SK-MEL-5 (cell line): ENCODE measurements at regions not wholly inside any gene's neighbourhood (a gene's known extent, or its start where the extent isn't known, plus 50 kb on each side); places are given as distances from the start of the nearest gene placed in this dataset.
"Not testable (repeated sequence)": the region's sequence is repeated elsewhere in the genome, so short reads cannot be mapped to it uniquely, and the experiment has no call there.

Experiments used
- DNase-seq: peaks from one replicate; pipeline ENCODE4 v3.0.0-alpha.2; 2016; ENCODE audit warnings: low read depth, low spot score
- in situ Hi-C: cut with HindIII; loops from 2 replicates; pipeline ENCODE4 v1.10.0; 2016; ENCODE audit warnings: low sequenced_read_pairs, high pct_unique_total_duplicates, low pct_unique_long_range_greater_than_20kb

DNA sequence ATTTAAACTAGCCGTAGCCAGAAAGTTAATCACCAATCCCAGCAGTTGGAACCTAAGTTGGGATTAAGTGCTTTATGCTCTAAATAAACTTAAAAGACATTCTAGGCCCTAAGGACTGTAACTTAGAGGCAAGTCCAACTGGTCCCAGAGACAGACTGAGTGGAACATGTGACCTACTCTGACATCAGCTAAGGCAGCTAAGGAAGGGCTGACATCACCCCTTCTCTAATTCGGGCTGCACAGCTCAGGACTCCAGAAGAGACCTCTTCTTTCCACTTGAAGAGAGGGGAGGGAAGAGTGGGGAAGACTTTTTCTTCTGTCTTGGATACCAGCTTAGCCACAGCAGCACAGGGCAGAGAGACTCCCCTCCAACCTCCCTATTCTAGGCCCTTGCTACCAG is 565.2 kb downstream of the CDH8 start:
- in situ Hi-C loops, result no loop called here
- no peak for DNase-seq

DNA sequence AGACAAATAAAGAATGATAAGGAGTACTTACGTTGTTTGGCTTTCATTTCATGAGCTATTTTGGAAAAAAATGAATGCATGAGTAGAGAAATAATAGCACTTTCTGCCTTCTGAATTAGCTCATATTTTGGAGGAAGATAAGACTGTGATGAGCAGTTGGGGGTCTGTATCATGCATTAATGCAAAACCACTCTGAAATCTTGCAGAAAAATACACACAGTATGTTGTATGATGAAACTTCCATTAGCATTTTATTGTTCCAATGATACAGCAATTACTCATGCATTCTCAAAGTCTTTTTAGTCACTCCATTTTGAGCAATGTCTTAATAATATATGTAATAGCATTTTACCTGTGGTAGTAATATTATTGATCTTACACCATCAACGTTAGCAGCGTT is 571.0 kb downstream of the CDH8 start:
- no peak for DNase-seq
- in situ Hi-C loops, result no loop called here

DNA sequence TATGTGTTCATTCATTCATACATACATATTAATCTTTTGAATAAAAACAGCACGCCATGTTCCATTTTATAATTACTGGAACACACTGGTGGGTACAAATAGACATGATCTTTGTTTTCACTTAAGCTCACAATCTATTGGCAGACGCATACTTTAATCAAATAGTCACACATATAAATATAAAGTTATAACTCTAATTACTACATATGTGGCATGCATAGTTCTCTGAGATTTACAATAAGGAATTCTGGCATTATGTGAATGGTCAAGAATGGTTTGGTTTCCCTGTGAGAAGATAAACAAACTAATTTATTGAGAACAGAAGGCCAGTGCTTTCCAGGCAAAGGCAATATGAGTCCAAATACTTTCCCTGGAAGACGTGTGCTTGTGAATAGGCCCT is 576.2 kb downstream of the CDH8 start:
- in situ Hi-C loops, result no loop called here
- no peak for DNase-seq

DNA sequence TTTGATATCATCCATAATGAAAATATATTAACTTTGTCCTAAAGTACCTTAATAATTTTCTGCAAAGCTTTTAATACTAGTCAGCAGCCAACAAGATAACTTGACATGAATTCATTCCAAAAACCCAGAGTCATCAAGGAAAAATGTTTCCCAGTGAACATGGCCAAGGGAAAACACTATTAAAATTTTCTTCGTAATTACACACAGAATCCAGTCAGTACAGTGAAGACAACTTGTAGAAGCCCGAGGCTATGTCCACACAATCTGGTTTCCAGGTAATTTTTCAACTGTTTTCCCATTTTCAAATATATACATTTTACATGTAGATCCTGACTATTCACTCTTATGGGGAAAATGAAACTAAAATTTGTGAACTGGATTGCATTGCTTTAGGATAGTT is 600.9 kb downstream of the CDH8 start:
- DNase-seq, result no peak

DNA sequence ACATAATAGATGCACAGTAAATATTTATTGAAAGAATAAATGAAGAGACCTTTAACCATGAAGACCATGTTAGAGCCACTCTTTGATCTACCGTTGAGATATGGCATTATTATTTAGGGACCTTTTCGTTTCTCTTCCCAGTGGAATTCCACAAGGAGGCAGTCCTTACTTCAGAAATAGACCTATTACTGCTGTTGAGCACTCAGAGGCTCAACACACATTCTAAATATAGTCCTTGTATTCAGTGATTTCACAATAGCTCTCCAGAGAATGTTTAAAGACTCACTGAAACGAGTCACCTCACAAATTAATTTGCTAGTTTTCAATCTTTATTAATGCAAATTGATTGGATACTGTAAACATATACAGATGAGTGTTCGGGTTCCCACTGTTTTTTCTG is 603.8 kb downstream of the CDH8 start:
- no peak for DNase-seq

More for the DNA sequence above, 600.9 kb downstream of the CDH8 start:
- in situ Hi-C loops, result no loop called here

DNA sequence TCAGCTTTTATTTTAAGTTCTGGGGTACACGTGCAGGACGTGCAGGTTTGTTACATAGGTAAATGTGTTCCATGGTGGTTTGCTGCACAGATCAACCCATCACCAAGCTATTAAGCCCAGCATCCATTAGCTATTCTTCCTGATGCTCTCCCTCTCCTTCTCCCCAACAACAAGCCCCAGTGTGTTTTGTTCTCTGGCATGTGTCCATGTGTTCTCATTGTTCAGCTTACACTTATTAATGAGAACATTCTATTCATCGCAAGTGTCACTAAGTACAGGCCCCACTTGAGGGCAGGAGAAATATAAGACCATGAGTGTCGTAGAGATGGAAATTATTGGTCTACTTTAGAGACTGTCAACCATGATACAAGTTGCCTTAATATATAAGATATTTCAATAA is 615.1 kb downstream of the CDH8 start:
- in situ Hi-C loops, result no loop called here
- no peak for DNase-seq

More for the DNA sequence above, 603.8 kb downstream of the CDH8 start:
- in situ Hi-C loops, result no loop called here

DNA sequence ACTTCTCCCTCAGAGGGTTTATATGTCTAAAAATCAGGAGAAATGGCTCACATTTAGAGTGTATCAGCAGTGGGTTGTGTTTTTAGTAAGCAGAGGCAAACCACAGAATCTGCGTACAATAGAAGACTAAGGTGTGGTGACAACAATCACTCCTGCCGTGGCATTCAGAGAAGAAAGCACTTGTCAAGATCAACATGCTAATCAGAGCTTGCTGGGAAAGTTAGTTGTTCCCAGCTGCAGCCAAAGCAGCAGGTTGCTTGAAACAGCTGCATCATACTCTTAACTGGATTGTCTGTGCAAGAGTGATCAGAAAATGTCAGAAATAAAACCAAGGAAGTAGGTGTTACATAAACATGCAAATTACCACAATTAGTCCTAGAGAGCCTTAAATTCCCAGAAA is 616.4 kb downstream of the CDH8 start:
- in situ Hi-C loops, result no loop called here
- no peak for DNase-seq

DNA sequence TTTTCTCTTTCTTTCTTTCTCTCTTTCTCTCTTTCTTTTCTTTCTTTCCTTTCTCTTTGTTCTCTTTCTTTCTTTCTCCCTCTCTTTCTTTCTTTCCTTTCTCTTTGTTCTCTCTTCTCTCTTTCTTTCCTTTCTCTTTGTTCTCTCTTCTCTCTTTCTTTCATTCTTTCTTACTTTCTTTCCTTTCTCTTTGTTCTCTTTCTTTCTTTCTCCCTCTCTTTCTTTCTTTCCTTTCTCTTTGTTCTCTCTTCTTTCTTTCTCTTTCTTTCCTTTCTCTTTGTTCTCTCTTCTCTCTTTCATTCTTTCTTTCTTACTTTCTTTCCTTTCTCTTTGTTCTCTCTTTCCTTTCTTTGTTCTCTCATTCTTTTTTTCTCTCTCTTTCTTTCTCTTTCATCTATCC is 617.4 kb downstream of the CDH8 start:
- in situ Hi-C loops, DNase-seq: not testable (repeated sequence)

DNA sequence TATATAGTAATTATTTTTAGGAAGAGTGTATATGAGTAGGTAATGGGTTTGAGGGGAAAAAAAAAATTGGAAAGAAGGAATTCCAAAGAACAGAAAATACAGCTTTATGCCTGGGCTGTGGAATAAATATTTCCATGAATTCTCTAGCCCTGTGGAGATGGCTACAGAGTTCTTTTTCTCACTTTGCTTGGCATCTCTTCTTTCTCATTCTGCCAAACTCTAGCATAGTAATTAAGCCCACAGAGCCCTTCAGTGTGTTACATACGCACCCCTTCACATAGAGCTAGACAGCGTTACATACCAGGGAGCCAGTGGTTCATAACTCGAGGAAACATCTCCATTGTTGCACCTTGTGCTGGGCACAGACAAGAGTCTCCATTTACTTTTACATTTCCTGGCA is 621.1 kb downstream of the CDH8 start:
- no peak for DNase-seq
- in situ Hi-C loops, result no loop called here

DNA sequence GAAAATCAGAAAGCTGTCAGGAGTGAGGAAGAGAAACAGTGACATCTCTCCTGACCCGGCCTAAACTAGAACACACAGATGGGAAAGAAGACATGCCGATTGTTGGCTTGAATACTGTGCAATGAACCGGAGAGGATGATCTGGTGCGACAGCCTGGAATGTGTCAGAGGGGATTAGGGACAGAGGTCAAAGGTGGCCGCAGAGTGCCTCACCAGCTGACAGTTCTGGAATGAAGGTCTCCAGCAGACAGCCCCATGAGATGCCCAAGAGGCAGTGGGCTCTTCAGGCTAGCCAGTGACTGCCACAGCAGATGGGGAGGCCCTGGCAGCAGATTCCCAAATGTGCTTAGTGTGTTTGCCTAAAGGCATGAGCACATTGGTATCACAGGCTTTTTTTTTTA is 623.2 kb downstream of the CDH8 start:
- no peak for DNase-seq
- in situ Hi-C loops, result no loop called here

DNA sequence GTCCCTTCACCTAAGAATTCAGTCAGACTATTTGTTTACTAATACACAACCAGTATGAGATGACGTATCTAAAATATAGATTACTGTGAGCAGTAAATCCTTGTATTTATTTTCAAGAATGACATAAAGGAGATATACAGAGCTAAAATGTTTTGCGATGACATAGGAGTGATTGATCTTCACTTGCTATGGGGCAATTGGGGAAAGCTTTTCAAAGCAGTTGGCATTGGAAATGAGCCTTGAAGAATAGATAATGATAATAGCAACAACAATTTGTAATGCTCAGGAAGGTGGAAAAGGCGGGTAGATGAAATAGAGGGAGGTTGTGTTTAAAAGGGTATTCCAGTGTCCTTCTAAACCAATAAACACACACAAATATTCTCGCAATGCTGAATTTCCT is 623.7 kb downstream of the CDH8 start:
- no peak for DNase-seq
- in situ Hi-C loops, result no loop called here

DNA sequence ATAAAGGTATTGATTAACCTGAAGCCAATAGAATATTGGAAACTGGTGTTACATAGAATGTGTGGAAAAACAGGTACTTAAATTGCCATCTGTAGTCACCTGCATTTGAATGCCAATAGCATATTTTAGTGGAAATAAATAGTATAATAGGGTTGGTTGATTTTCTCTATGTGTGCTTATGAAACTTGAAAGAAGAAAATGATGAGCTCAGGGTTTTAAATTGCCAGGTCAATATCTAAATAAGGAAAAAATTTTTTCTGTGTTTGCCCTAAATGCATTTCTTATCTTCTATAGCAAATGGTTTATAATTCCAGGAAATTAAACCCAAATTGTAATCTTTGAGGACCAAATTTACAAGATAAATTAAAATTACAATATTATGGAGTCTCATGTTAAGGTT is 626.6 kb downstream of the CDH8 start:
- in situ Hi-C loops, result no loop called here
- DNase-seq, result no peak

DNA sequence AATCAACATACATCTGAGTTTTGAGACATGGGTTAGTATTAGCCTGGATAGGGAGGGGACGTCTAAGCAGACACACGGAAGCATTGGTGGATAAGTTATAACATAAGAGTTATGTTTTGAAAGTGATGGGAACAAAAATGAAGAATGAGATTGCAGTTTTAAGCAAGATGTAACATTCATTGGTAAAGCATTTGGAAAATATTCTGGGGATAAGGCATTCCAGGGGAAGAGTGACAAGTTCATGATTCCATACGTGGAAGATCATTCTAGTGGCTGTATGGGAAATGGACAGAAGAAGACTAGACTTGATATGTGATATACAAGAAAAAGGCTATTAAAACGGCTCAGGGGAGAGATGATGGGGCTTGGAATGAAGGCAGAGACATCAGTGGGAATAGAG is 632.9 kb downstream of the CDH8 start:
- DNase-seq, result no peak
- in situ Hi-C loops, result no loop called here

DNA sequence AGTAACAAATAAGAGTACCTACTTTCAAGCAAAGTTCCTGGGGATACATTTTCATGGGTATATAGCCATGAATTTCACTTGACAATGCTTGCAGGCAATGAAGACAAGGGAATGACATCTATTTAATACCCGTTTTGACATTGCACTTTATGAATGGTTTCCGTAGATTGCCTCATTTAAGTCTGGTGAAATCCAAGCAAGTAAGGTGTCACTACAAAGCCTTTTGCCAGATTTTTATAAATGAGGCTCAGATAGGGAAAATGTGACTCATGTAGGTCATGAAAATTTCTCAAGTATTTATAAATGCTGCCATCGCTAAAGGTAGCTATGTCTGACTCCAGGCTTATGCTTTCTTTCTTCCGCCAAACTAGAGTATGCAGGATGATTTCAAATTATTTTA is 644.3 kb downstream of the CDH8 start:
- in situ Hi-C loops, result no loop called here

DNA sequence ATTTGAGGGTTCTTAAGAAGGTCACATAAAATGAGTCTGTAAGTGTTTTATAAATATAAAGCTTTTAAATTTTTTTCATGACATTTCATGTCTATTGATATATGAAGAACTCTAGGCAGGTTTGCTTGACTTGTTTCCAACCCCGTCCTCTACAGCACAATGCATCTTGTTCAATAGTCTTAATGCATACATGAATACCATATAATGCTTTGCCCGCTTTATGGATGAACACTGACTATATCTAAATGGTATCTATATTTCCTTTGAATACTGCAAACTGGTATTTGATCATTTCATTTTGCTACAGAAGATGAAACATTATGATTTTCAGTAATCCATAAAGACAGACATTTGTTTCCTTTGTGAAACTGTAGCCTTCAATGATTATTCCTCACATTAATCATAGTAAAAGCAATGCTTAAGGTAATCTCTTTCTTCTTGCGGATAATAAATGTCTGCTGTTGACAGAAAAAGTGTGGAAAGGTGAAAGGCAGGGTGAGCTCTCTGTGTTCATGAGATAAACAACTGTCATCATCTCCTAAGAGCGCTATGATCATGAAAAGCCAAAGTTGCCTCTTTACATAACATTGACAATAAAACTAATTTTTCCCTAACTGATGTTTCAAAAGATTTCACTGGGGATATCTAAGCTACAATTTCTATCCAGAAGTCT is 645.1 kb downstream of the CDH8 start:
- in situ Hi-C loops, result no loop called here
- DNase-seq, result no peak

More for the DNA sequence above, 644.3 kb downstream of the CDH8 start:
- DNase-seq, result no peak

DNA sequence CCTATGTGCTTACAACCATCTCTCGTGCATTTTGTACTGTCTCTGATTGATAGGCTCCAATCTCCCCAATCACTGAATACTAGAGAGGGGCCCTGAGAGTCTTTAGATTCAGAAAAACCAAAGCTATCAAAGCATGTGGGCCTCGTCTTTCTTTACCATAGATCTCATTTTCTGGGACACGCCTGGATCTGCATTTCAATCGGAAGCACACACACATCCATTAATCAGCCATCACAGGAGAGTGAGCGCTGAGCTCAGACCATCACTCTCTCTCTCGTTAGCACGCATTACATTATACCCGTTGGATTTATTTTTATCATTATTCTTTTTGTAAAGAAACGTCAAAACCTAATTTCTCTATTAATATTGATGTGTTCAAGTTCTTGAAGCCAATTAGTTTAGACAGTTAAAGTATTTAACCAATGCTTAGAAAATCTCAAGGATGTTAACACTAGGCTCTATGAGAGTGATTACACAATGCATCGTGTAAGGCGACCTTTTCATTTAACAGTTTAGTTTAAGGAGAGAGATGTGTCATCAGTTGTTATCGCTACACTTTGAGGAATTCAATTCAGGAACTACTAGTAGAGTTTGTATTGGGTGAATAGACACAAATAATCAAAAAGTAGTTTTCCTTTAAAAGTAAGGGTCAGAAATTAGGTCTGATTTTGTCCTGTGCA is 650.7 kb downstream of the CDH8 start:
- DNase-seq, result no peak
- in situ Hi-C loops, result no loop called here

DNA sequence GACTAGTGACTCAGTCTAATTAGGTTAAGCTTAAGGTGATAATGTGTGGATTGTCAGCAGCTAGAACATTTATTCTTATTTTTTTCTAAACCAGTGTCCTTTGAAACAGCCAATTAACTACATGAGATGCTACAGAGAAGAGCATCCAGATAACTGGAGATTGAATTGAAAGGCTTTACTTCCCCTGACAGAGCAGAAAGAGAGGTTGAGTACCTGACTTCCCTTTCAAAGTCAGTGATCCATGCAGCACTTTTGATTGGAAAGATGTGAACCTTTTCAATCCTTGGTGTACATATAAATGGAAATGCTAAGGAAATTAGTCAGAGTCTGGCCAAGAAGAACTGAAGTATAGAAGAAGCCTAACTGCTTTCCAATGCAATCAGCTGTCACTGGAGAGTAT is 653.8 kb downstream of the CDH8 start:
- no peak for DNase-seq
- in situ Hi-C loops, result no loop called here

DNA sequence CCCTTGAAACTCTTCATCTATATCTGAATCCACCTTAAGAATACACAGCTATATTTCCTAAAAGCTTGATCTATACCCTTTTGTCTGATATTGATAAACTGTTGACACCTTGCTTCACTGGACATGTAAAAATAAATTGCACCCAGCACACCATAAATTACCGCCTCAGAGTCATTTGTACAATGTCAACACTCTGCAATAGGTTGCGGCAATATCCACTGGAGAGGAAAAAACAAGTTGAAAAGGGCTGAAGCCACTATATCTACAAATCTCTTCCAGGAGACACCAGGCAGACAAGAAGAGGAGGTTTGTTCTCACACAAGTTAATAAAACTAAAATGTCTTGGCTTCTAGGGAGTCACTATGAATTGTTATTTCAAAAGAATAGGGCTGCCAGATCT is 656.9 kb downstream of the CDH8 start:
- in situ Hi-C loops, result no loop called here
- no peak for DNase-seq

DNA sequence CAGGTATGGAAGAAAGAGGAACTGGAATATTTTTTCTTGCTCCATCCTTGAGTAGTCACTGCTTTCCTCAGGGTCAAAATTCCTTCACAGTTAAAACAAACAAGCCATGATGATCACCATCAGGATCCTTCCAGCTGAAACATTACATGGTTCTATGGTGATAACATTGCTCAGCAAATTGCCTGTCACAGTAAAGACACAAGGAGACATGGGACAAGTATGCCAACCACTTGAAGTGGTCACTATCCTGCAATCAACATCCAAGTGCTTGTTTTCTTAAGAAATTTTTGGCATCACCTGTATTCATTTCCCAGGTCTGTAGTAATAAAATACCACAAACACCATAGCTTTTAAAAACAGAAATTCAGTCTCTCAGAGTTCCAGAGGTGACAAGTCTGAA is 662.2 kb downstream of the CDH8 start:
- in situ Hi-C loops, result no loop called here
- DNase-seq, result no peak
